H1 (cell line): ENCODE measurements at regions not wholly inside any gene's neighbourhood (a gene's known extent, or its start where the extent isn't known, plus 50 kb on each side); places are given as distances from the start of the nearest gene placed in this dataset.

Source experiments
- CTCF ChIA-PET: fragments of 300-600 bp; sonication (Branson Sonifier 250); formaldehyde crosslinking; loops from one replicate; lab custom pipeline; 2021; ENCODE audit not compliant: partially characterized antibody; lab: Charles Lee
- POLR2A ChIA-PET: fragments of 300-600 bp; sonication (Branson Sonifier 250); formaldehyde crosslinking; loops from one replicate; lab custom pipeline; 2021; ENCODE audit warnings: inconsistent platforms; ENCODE audit not compliant: partially characterized antibody; lab: Charles Lee
- DNase-seq, 2 experiments: peaks; one replicate each; pipeline versions ENCODE4 v3.0.0 to v3.0.0-alpha.2; 2010 to 2022; ENCODE audit warnings: low spot score in 2 of 2, low read depth in 1 of 2, mixed read lengths in 1 of 2
- FAIRE-seq: peaks from 2 replicates; lab custom pipeline; 2011; peaks lifted over from hg19 to GRCh38; lab: Jason Lieb, UNC
- H2AFZ ChIP-seq: 2 replicates; pipeline ENCODE4 v1.8.1; 2012; ENCODE audit warnings: low read length, inconsistent platforms
- H2AK5ac ChIP-seq: 2 replicates; pipeline ENCODE4 v1.6.1; 2013; ENCODE audit warnings: low read depth, low read length
- H2BK120ac ChIP-seq: replicated peaks from 2 replicates; pipeline ENCODE3; 2013; ENCODE audit warnings: low read depth, low read length, inconsistent platforms
- H2BK12ac ChIP-seq: 2 replicates; pipeline ENCODE4 v1.6.1; 2013; ENCODE audit warnings: low read depth, low read length
- H2BK15ac ChIP-seq: 2 replicates; pipeline ENCODE4 v1.6.1; 2013; ENCODE audit warnings: low read length
- H2BK20ac ChIP-seq: 2 replicates; pipeline ENCODE4 v1.6.1; 2013; ENCODE audit warnings: low read length
- H2BK5ac ChIP-seq: 2 replicates; pipeline ENCODE4 v1.6.1; 2013; ENCODE audit warnings: low read depth, low read length
- H3K14ac ChIP-seq: 2 replicates; pipeline ENCODE4 v1.6.1; 2013; ENCODE audit warnings: inconsistent platforms; ENCODE audit not compliant: insufficient read length
- H3K18ac ChIP-seq: 2 replicates; pipeline ENCODE4 v1.6.1; 2013; ENCODE audit warnings: low read length; ENCODE audit errors: extremely low read depth
- H3K23ac ChIP-seq: 2 replicates; pipeline ENCODE4 v1.6.1; 2013; ENCODE audit warnings: inconsistent platforms; ENCODE audit not compliant: insufficient read length
- H3K23me2 ChIP-seq: 2 replicates; pipeline ENCODE4 v1.6.1; 2013; ENCODE audit warnings: low read depth, low read length
- H3K27ac ChIP-seq: 2 replicates; pipeline ENCODE4 v1.6.1; 2011; ENCODE audit warnings: low read depth, low read length, inconsistent platforms
- H3K27me3 ChIP-seq, 4 experiments: replicated peaks in 1 of 4; 1 replicate in 1 of 4; 2 replicates in 3 of 4; pipeline versions ENCODE4 v1.6.1 to v1.8.1; 2011 to 2013; ENCODE audit warnings: low read length in 3 of 4, mild to moderate bottlenecking in 3 of 4, inconsistent platforms in 2 of 4, mixed read lengths in 2 of 4, moderate library complexity in 1 of 4; ENCODE audit not compliant: control insufficient read depth in 3 of 4, insufficient read depth in 3 of 4; ENCODE audit errors: extremely low read depth in 1 of 4
- H3K36me3 ChIP-seq, 4 experiments: 2 replicates each; pipeline versions ENCODE4 v1.6.1 to v1.8.1; 2011 to 2013; ENCODE audit warnings: mild to moderate bottlenecking in 4 of 4, low read length in 3 of 4, moderate library complexity in 2 of 4, control low read depth in 1 of 4, inconsistent platforms in 1 of 4; ENCODE audit not compliant: insufficient read depth in 4 of 4, control insufficient read depth in 2 of 4
- H3K4ac ChIP-seq: replicated peaks from 2 replicates; pipeline ENCODE3; 2013; ENCODE audit warnings: low read length, low read depth, mixed read lengths, inconsistent platforms; ENCODE audit not compliant: insufficient read length
- H3K4me1 ChIP-seq, 4 experiments: replicated peaks in 1 of 4; 1 replicate in 1 of 4; 2 replicates in 3 of 4; pipeline versions ENCODE4 v1.6.1 to v1.8.1; 2011 to 2013; ENCODE audit warnings: low read length in 3 of 4, inconsistent platforms in 2 of 4, mixed read lengths in 1 of 4; ENCODE audit not compliant: insufficient read depth in 4 of 4, control insufficient read depth in 3 of 4
- H3K4me2 ChIP-seq, 2 experiments: 2 replicates each; pipeline versions ENCODE4 v1.6.1 to v1.8.1; 2011 to 2013; ENCODE audit warnings: low read depth in 2 of 2, low read length in 2 of 2, control low read depth in 1 of 2, inconsistent platforms in 1 of 2, mild to moderate bottlenecking in 1 of 2; ENCODE audit not compliant: insufficient read depth in 1 of 2
- H3K4me3 ChIP-seq, 4 experiments: fragments of 200-600, 300-600 bp in 1 of 4; sonication (generic), shearing (Covaris generic), sonication (Bioruptor Twin) in 1 of 4; 2 replicates each; pipeline versions ENCODE4 v1.5.1 to v1.8.1; 2011 to 2016; ENCODE audit warnings: low read length in 4 of 4, low read depth in 3 of 4, control low read depth in 2 of 4, inconsistent platforms in 2 of 4, mild to moderate bottlenecking in 2 of 4, mixed read lengths in 1 of 4, moderate library complexity in 1 of 4; ENCODE audit not compliant: insufficient read depth in 2 of 4; ENCODE audit errors: extremely low read depth in 1 of 4
- H3K56ac ChIP-seq: replicated peaks from 2 replicates; pipeline ENCODE3; 2013; ENCODE audit warnings: low read depth, mild to moderate bottlenecking, mixed read lengths, low read length, inconsistent platforms; ENCODE audit not compliant: insufficient read length
- H3K79me1 ChIP-seq: 2 replicates; pipeline ENCODE4 v1.6.1; 2013; ENCODE audit warnings: low read depth, low read length, control low read depth
- H3K79me2 ChIP-seq, 2 experiments: 2 replicates each; pipeline versions ENCODE4 v1.6.1 to v1.8.1; 2012 to 2013; ENCODE audit warnings: low read length in 2 of 2, mild to moderate bottlenecking in 2 of 2, inconsistent platforms in 1 of 2; ENCODE audit not compliant: insufficient read depth in 2 of 2, control insufficient read depth in 1 of 2
- H3K9ac ChIP-seq, 4 experiments: replicated peaks in 1 of 4; 1 replicate in 1 of 4; 2 replicates in 3 of 4; pipeline versions ENCODE4 v1.6.1 to v1.8.1; 2011 to 2013; ENCODE audit warnings: low read depth in 3 of 4, low read length in 3 of 4, control low read depth in 2 of 4, mild to moderate bottlenecking in 2 of 4, moderate library complexity in 2 of 4, inconsistent platforms in 1 of 4; ENCODE audit errors: extremely low read depth in 1 of 4
- H3K9me3 ChIP-seq, 2 experiments: 2 replicates each; pipeline versions ENCODE4 v1.6.1 to v1.8.1; 2012 to 2013; ENCODE audit warnings: mild to moderate bottlenecking in 2 of 2, moderate library complexity in 2 of 2, control low read depth in 1 of 2, inconsistent platforms in 1 of 2, low read depth in 1 of 2, low read length in 1 of 2, mixed read lengths in 1 of 2; ENCODE audit not compliant: insufficient read depth in 2 of 2
- H4K20me1 ChIP-seq, 2 experiments: replicated peaks in 1 of 2; 2 replicates each; pipeline versions ENCODE3 to v1.8.1; 2011 to 2013; ENCODE audit warnings: inconsistent platforms in 2 of 2, low read length in 2 of 2, mild to moderate bottlenecking in 1 of 2; ENCODE audit not compliant: insufficient read depth in 2 of 2, control insufficient read depth in 1 of 2
- H4K5ac ChIP-seq: 2 replicates; pipeline ENCODE4 v1.6.1; 2013; ENCODE audit warnings: low read length, low read depth, mixed read lengths, inconsistent platforms; ENCODE audit not compliant: insufficient read length
- H4K8ac ChIP-seq: 2 replicates; pipeline ENCODE4 v1.8.0; 2013; ENCODE audit warnings: mild to moderate bottlenecking, moderate library complexity, low read length, inconsistent platforms; ENCODE audit not compliant: insufficient read depth; ENCODE audit errors: extremely low read depth
- H4K91ac ChIP-seq: replicated peaks from 2 replicates; pipeline ENCODE3; 2013; ENCODE audit warnings: low read length, mixed read lengths, inconsistent platforms; ENCODE audit not compliant: insufficient read length
- CBX5 ChIP-seq: fragments of 300-800, 300-1000 bp; sonication (generic); IDR thresholded peaks from 2 replicates; pipeline ENCODE4 v1.7.1; 2016; ENCODE audit warnings: antibody characterized with exemption, low read length, low read depth
- CREB1 ChIP-seq: IDR thresholded peaks from 2 replicates; pipeline ENCODE4 v1.6.1; 2012; ENCODE audit warnings: inconsistent platforms
- CTBP2 ChIP-seq: IDR thresholded peaks from 2 replicates; pipeline ENCODE4 v1.7.0; 2011; ENCODE audit warnings: borderline replicate concordance, mild to moderate bottlenecking, moderate library complexity, mixed read lengths, low read length; ENCODE audit not compliant: insufficient read depth, insufficient read length
- HDAC2 ChIP-seq, 2 experiments: fragments of 300-600 bp in 1 of 2; sonication (generic) in 1 of 2; IDR thresholded peaks; 2 replicates each; pipeline ENCODE4 v1.6.1; 2011 to 2012; ENCODE audit warnings: low read depth in 2 of 2, low read length in 2 of 2, mild to moderate bottlenecking in 2 of 2, moderate library complexity in 2 of 2, borderline replicate concordance in 1 of 2, inconsistent platforms in 1 of 2
- KDM5A ChIP-seq: fragments of 200-600 bp; IDR thresholded peaks from 2 replicates; pipeline ENCODE4 v1.7.1; 2012; ENCODE audit warnings: mild to moderate bottlenecking, low read length, inconsistent platforms, mixed read lengths
- PHF8 ChIP-seq: fragments of 200-600 bp; sonication (generic); conservative IDR thresholded peaks from 2 replicates; pipeline ENCODE4 v1.7.1; 2012; ENCODE audit warnings: low read depth, mild to moderate bottlenecking, inconsistent platforms, low read length, moderate library complexity
- RAD21 ChIP-seq, 2 experiments: IDR thresholded peaks in 1 of 2; conservative IDR thresholded peaks in 1 of 2; 2 replicates each; pipeline ENCODE4 v1.6.1; 2011; ENCODE audit warnings: low read depth in 2 of 2, low read length in 2 of 2, improper control_type of control experiment in 1 of 2, inconsistent platforms in 1 of 2, mild to moderate bottlenecking in 1 of 2, moderate library complexity in 1 of 2
- RXRA ChIP-seq: IDR thresholded peaks from 2 replicates; pipeline ENCODE4 v1.6.1; 2011; ENCODE audit warnings: low read depth, mild to moderate bottlenecking, low read length, moderate library complexity; ENCODE audit not compliant: insufficient read depth
- SRF ChIP-seq: IDR thresholded peaks from 2 replicates; pipeline ENCODE4 v1.6.1; 2011; ENCODE audit warnings: mild to moderate bottlenecking, low read depth, low read length, moderate library complexity
- SUZ12 ChIP-seq: fragments of 200-600 bp; sonication (generic); IDR thresholded peaks from 2 replicates; pipeline ENCODE4 v1.6.1; 2012; ENCODE audit warnings: mild to moderate bottlenecking, inconsistent platforms, low read length, moderate library complexity, mixed read lengths
- TAF7 ChIP-seq: optimal IDR thresholded peaks from 2 replicates; pipeline ENCODE3; 2011; ENCODE audit warnings: low read depth, mild to moderate bottlenecking, inconsistent platforms, low read length, moderate library complexity, borderline replicate concordance
- TCF12 ChIP-seq: IDR thresholded peaks from 2 replicates; pipeline ENCODE4 v1.6.1; 2011; ENCODE audit warnings: low read depth, mild to moderate bottlenecking, low read length
- ZNF274 ChIP-seq: IDR thresholded peaks from 2 replicates; pipeline ENCODE4 v1.7.0; 2012; ENCODE audit warnings: low read length, borderline replicate concordance; ENCODE audit errors: extremely low read depth
- WGBS, 2 experiments: shearing (Covaris generic) in 1 of 2; methylation state at CpG; one replicate each; pipeline versions ENCODE4 v1.1.6 to v1.1.7; 2013 to 2015; ENCODE audit warnings: low lambda C conversion rate in 2 of 2, mixed read lengths in 2 of 2, inconsistent platforms in 1 of 2, low coverage in 1 of 2, missing lambda C conversion rate in 1 of 2; ENCODE audit not compliant: insufficient replicate concordance in 2 of 2, insufficient coverage in 1 of 2, insufficient read length in 1 of 2; ENCODE audit errors: extremely low coverage in 1 of 2, missing lambda C conversion rate in 1 of 2; 5-methylcytosine and 5-hydroxymethylcytosine counted together
- TF ChIP-seq, protein P1 (sequence below): IDR thresholded peaks from 2 replicates; pipeline ENCODE4 v1.6.1; 2011; ENCODE audit warnings: low read depth, mild to moderate bottlenecking, low read length; ENCODE audit not compliant: insufficient read depth

DNA sequence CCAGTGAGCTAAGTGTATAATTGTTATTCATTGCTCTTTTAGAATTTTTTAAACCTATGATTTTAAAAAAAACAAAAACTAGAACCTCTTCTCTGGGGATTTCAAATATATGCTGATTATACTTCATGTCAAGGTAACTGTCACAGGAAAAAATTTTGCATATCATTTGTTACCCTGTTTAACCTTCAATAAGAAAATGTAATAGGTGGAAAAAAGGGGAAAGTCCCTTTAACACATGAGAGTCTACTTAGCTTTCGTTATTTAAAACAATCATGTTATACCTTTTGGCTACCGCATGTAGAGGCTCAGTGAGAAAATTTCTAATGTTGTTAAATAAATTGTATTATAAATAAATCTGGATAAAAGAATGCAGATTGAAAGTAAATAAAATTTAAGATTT lies 190.1 kb upstream of the AKR1E2 start:
- H3K79me2 ChIP-seq = no peaks in the 10 kb centered on the region
- no peak overlapping the region for H3K4ac ChIP-seq
- CTCF ChIA-PET = no interaction called here
- no peak overlapping the region for H3K14ac ChIP-seq
- no peak overlapping the region for H4K5ac ChIP-seq
- no peak overlapping the region for H4K91ac ChIP-seq
- POLR2A ChIA-PET = no interaction called here
- H2BK5ac ChIP-seq = no peak overlapping the region
- H3K36me3 ChIP-seq = no peaks in the 10 kb centered on the region
- no peak overlapping the region for H2BK20ac ChIP-seq
- no peak overlapping the region for H2BK120ac ChIP-seq
- no peaks in the 10 kb centered on the region for H3K9me3 ChIP-seq
- FAIRE-seq (no peak), DNase-seq (no peak)
- H2AK5ac ChIP-seq = no peak overlapping the region
- H3K4me3 ChIP-seq = no peak overlapping the region
- H2AFZ ChIP-seq = no peak overlapping the region
- no peaks in the 10 kb centered on the region for H4K20me1 ChIP-seq
- no peak overlapping the region for H4K8ac ChIP-seq
- H3K79me1 ChIP-seq = no peaks in the 10 kb centered on the region
- no peak overlapping the region for H2BK12ac ChIP-seq
- H2BK15ac ChIP-seq = no peak overlapping the region
- H3K9ac ChIP-seq = no peak overlapping the region
- no peak overlapping the region for H3K18ac ChIP-seq
- peaks cover 0 to 6% (median 0%) of the 10 kb centered on the region in 4 experiments; a peak in 3 of 7 replicates for H3K4me1 ChIP-seq
- H3K56ac ChIP-seq = no peak overlapping the region
- WGBS, 2 experiments = 97% methylated on average over 2 of the region's 2 CpGs; no CpG with 5 or more reads in 1 of the 2 experiments
- no peaks in the 10 kb centered on the region for H3K27me3 ChIP-seq
- no peak overlapping the region for H3K4me2 ChIP-seq
- H3K23me2 ChIP-seq = no peaks in the 10 kb centered on the region
- no peak overlapping the region for H3K27ac ChIP-seq
- H3K23ac ChIP-seq = no peak overlapping the region
- TF ChIP-seq KDM5A (no peak), PHF8 (no peak), CREB1 (no peak), CTBP2 (no peak), SRF (no peak), TCF12 (no peak), CBX5 (no peak), ZNF274 (no peak), RAD21 (IDR thresholded peaks at IDR 0.05 in 1 of 2, conservative IDR thresholded peaks at IDR 0.05 in 1 of 2; ENCODE audit: low read depth in 2 of 2, low read length in 2 of 2) (no peak), TAF7 (no peak), HDAC2 (IDR thresholded peaks at IDR 0.05; ENCODE audit: borderline replicate concordance in 1 of 2, low read depth in 2 of 2, low read length in 2 of 2) (no peak), RXRA (no peak), SUZ12 (no peak)
- TF ChIP-seq, protein P1, sequence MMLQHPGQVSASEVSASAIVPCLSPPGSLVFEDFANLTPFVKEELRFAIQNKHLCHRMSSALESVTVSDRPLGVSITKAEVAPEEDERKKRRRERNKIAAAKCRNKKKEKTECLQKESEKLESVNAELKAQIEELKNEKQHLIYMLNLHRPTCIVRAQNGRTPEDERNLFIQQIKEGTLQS = no peak
